GM10266 (cell line): ENCODE measurements at regions not wholly inside any gene's neighbourhood (a gene's known extent, or its start where the extent isn't known, plus 50 kb on each side); places are given as distances from the start of the nearest gene placed in this dataset.

Source experiments
- DNase-seq: peaks from one replicate; pipeline ENCODE4 v3.0.0; 2012; ENCODE audit errors: extremely low spot score
- CTCF ChIP-seq: IDR thresholded peaks from 2 replicates; pipeline ENCODE4 v1.5.1; 2012; ENCODE audit warnings: mild to moderate bottlenecking, low read depth; ENCODE audit not compliant: control insufficient read depth, insufficient read depth; ENCODE audit errors: missing control alignments

GRCh38 chr7:113389112-113389646, 270.8 kb upstream of the SMIM30 start:
- DNase-seq = no peak
- TF ChIP-seq CTCF = no peak

- no peak for TF ChIP-seq CTCF
Observed at GRCh38 chr7:113383638-113384037, 265.3 kb upstream of the SMIM30 start.

GRCh38 chr7:113379746-113380145, 261.4 kb upstream of the SMIM30 start:
- TF ChIP-seq CTCF = no peak
- no peak for DNase-seq

More at GRCh38 chr7:113383638-113384037, 265.3 kb upstream of the SMIM30 start:
- no peak for DNase-seq

GRCh38 chr7:113374955-113375354, 256.6 kb upstream of the SMIM30 start:
- TF ChIP-seq CTCF = no peak
- no peak for DNase-seq

GRCh38 chr7:113373863-113374262, 255.5 kb upstream of the SMIM30 start:
- no peak for DNase-seq
- no peak for TF ChIP-seq CTCF

- no peak for TF ChIP-seq CTCF
- DNase-seq = no peak
Observed at GRCh38 chr7:113371416-113372043, 253.2 kb upstream of the SMIM30 start.

- no peak for TF ChIP-seq CTCF
- DNase-seq = no peak
Observed at GRCh38 chr7:113370910-113371309, 252.6 kb upstream of the SMIM30 start.
